HEK293T (cell line): ENCODE measurements at regions not wholly inside any gene's neighbourhood (a gene's known extent, or its start where the extent isn't known, plus 50 kb on each side); places are given as distances from the start of the nearest gene placed in this dataset.

Source experiments
- ARNT ChIP-seq: fragments of 450-650 bp; IDR thresholded peaks from 2 replicates; pipeline ENCODE4 v1.6.1; 2017; ENCODE audit warnings: mild to moderate bottlenecking
- ELF4 ChIP-seq: fragments of 450-650 bp; IDR thresholded peaks from 2 replicates; pipeline ENCODE4 v1.6.1; 2017; ENCODE audit warnings: antibody characterized with exemption
- SP1 ChIP-seq: fragments of 450-650 bp; IDR thresholded peaks from 2 replicates; pipeline ENCODE4 v1.6.1; 2017

GRCh38 chr22:27666272-27666997 lies 135.1 kb downstream of the MN1 start:
- TF ChIP-seq ELF4, result no peak
- no peak for TF ChIP-seq ARNT
- TF ChIP-seq SP1, result no peak
